A673 (cell line): ENCODE measurements at regions not wholly inside any gene's neighbourhood (a gene's known extent, or its start where the extent isn't known, plus 50 kb on each side); places are given as distances from the start of the nearest gene placed in this dataset.
A peak's percentile ranks its signal among the peaks of the same experiment; 100 is the strongest.

Source experiments
- BruUV-seq: library from RNA; stranded (reverse); fragments of 400-500 nt; replicated peaks from 2 replicates; lab custom pipeline; 2021; lab: Mats Ljungman, UMichigan
- CTCF ChIA-PET: fragments of 300-600 bp; sonication (Branson Sonifier 250); formaldehyde crosslinking; loops from one replicate; lab custom pipeline; 2022; ENCODE audit warnings: antibody characterized with exemption; lab: Charles Lee
- POLR2A ChIA-PET: fragments of 300-600 bp; sonication (Branson Sonifier 250); formaldehyde crosslinking; loops from one replicate; lab custom pipeline; 2022; ENCODE audit warnings: antibody characterized with exemption; ENCODE audit not compliant: low non-redundant PET; lab: Charles Lee
- DNase-seq: peaks from one replicate; pipeline ENCODE4 v3.0.0-alpha.2; 2015; ENCODE audit warnings: low spot score
- H3K27ac ChIP-seq: fragments of 200-600 bp; sonication (generic); 2 replicates; pipeline ENCODE4 v1.5.1; 2016; ENCODE audit warnings: mixed run types, low read depth, mild to moderate bottlenecking, mixed read lengths, antibody characterized with exemption, low read length; ENCODE audit not compliant: poor library complexity, severe bottlenecking
- H3K27me3 ChIP-seq: fragments of 200-600 bp; sonication (generic); replicated peaks from 2 replicates; pipeline ENCODE4 v1.6.1; 2017; ENCODE audit warnings: mixed run types, low read depth, mild to moderate bottlenecking, mixed read lengths, antibody characterized with exemption, low read length; ENCODE audit not compliant: insufficient read depth, poor library complexity
- H3K36me3 ChIP-seq: fragments of 200-600 bp; sonication (generic); 2 replicates; pipeline ENCODE4 v1.6.1; 2016; ENCODE audit warnings: mixed run types, mild to moderate bottlenecking, mixed read lengths, antibody characterized with exemption, low read length; ENCODE audit not compliant: insufficient read depth, poor library complexity, severe bottlenecking
- H3K4me1 ChIP-seq: fragments of 200-600 bp; sonication (generic); 2 replicates; pipeline ENCODE4 v1.6.1; 2017; ENCODE audit warnings: mixed run types, mild to moderate bottlenecking, mixed read lengths, antibody characterized with exemption, low read length; ENCODE audit not compliant: insufficient read depth, poor library complexity, severe bottlenecking
- H3K4me3 ChIP-seq: fragments of 200-600 bp; sonication (generic); 2 replicates; pipeline ENCODE4 v1.5.1; 2016; ENCODE audit warnings: low read depth, mixed run types, mild to moderate bottlenecking, mixed read lengths, low read length; ENCODE audit not compliant: poor library complexity, severe bottlenecking
- H3K9me3 ChIP-seq: fragments of 200-600 bp; sonication (generic); 2 replicates; pipeline ENCODE4 v1.6.1; 2016; ENCODE audit warnings: mixed run types, low read depth, mild to moderate bottlenecking, mixed read lengths, antibody characterized with exemption, low read length; ENCODE audit not compliant: poor library complexity, severe bottlenecking
- CTCF ChIP-seq: fragments of 300-800, 200-600 bp; sonication (generic); conservative IDR thresholded peaks from 2 replicates; pipeline ENCODE4 v1.5.1; 2017; ENCODE audit warnings: low read depth, mild to moderate bottlenecking, antibody characterized with exemption, low read length, moderate library complexity, mixed read lengths
- EZH2 ChIP-seq: fragments of 200-600 bp; sonication (generic); IDR thresholded peaks from 2 replicates; pipeline ENCODE4 v1.6.1; 2017; ENCODE audit warnings: borderline replicate concordance, low read depth, mild to moderate bottlenecking, mixed read lengths, antibody characterized with exemption, low read length; ENCODE audit not compliant: poor library complexity, severe bottlenecking
- intact Hi-C: fragments of 100-400 bp; cut with micrococcal nuclease; formaldehyde crosslinking; loops from one replicate; pipeline ENCODE4 v1.10.0; 2022; ENCODE audit not compliant: unreplicated experiment

- POLR2A ChIA-PET, result no interaction called here
- no peak for DNase-seq
Observed at GRCh38 chr6:163728442-163729126, 314.1 kb downstream of the QKI start.

GRCh38 chr6:163726037-163726695 is 311.6 kb downstream of the QKI start:
- Histone ChIP-seq H3K27me3 (no peaks in the 10 kb centered on the region), H3K4me3 (no peak overlapping the region), H3K9me3 (no peaks in the 10 kb centered on the region), H3K4me1 (peaks cover 10% of the 10 kb centered on the region), H3K27ac (no peak overlapping the region), H3K36me3 (no peaks in the 10 kb centered on the region)
- POLR2A ChIA-PET, result no interaction called here
- DNase-seq, result no peak
- TF ChIP-seq EZH2 (no peak), CTCF (no peak)
- CTCF ChIA-PET, result no interaction called here
- no TSS peak for BruUV-seq
- intact Hi-C loops, result no loop called here

More at GRCh38 chr6:163728442-163729126, 314.1 kb downstream of the QKI start:
- Histone ChIP-seq H3K4me1 (peaks cover 10% of the 10 kb centered on the region), H3K27ac (no peak overlapping the region), H3K9me3 (no peaks in the 10 kb centered on the region), H3K4me3 (no peak overlapping the region), H3K27me3 (no peaks in the 10 kb centered on the region), H3K36me3 (no peaks in the 10 kb centered on the region)
- CTCF ChIA-PET, result no interaction called here
- BruUV-seq, result no TSS peak
- intact Hi-C loops, result no loop called here
- TF ChIP-seq EZH2 (no peak), CTCF (no peak)

DNA sequence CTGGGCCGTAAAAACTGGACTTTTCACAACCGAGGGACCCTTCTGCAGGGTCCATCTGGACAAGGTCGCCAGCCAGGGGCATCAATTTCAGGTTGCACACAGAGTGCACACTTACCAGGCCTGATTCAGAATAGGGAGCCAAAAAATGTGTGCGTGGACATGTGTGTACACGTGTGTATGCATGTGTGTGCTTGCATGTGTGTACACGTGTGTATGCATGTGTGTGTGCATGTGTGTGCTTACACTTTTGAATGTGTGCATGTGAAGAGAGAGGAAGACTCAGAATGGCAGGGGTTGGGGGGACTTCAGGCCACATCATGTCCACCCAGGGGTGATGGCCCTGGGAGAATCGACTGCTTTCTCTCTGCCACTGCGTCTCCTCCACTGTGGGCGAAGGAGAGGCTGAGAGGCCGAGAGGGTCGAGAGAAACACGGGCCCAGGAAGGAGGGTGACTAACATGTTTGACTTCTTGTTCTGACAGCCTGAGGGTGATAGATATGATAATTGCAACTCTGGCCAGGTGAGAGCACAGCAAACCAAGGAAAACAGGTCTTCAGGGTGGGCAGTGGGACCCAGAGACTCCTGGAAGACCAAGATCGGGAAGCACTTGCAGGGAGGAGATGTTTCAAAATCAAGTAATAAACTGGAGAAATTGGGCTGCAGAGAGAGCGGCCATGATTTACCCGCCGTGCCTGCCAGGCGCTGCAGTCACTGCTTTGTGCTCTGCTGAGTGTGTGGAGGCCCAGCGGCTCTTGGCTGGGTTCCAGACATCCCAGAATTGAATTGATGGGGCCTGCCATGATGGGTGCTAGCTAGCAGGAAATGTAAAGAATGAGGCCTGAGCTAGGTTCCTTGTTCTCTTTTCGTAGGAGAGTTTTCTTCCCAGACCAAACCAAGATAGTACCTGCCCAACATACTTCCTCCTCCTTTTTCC is 310.8 kb downstream of the QKI start:
- Histone ChIP-seq H3K4me1 (peaks cover 10% of the 10 kb centered on the region), H3K9me3 (no peaks in the 10 kb centered on the region), H3K4me3 (no peak overlapping the region), H3K36me3 (no peaks in the 10 kb centered on the region), H3K27ac (no peak overlapping the region), H3K27me3 (no peaks in the 10 kb centered on the region)
- intact Hi-C loops, result no loop called here
- ChIA-PET POLR2A (no interaction called here), CTCF (no interaction called here)
- BruUV-seq, result no TSS peak
- DNase-seq, result peak; percentile 33
- TF ChIP-seq CTCF (no peak), EZH2 (no peak)
